ENCODE measurements at regions not wholly inside any gene's neighbourhood (a gene's known extent, or its start where the extent isn't known, plus 50 kb on each side); places are given as distances from the start of the nearest gene placed in this dataset.
A peak's percentile ranks its signal among the peaks of the same experiment; 100 is the strongest.

GRCh38 chr5:56432321-56432720 is 199.2 kb upstream of the ANKRD55 start:
- FAIRE-seq (no peak), DNase-seq (ENCODE audit: insufficient read length) (no peak)
- TF ChIP-seq TAF1 (IDR thresholded peaks at IDR 0.05; ENCODE audit: borderline replicate concordance, low read depth, low read length) (no peak), POLR2A (IDR thresholded peaks at IDR 0.05; ENCODE audit: low read depth, low read length) (no peak), POLR2AphosphoS5 (IDR thresholded peaks at IDR 0.05; ENCODE audit: low read depth, low read length) (no peak)

GRCh38 chr5:56430422-56430821 is 197.3 kb upstream of the ANKRD55 start:
- FAIRE-seq: no peak

GRCh38 chr5:56429110-56429561 is 196.0 kb upstream of the ANKRD55 start:
- FAIRE-seq (no peak), DNase-seq (ENCODE audit: insufficient read length) (no peak)

More at GRCh38 chr5:56430422-56430821, 197.3 kb upstream of the ANKRD55 start:
- TF ChIP-seq POLR2AphosphoS5 (IDR thresholded peaks at IDR 0.05; ENCODE audit: low read depth, low read length) (no peak), POLR2A (IDR thresholded peaks at IDR 0.05; ENCODE audit: low read depth, low read length) (no peak), TAF1 (IDR thresholded peaks at IDR 0.05; ENCODE audit: borderline replicate concordance, low read depth, low read length) (no peak)
- no peak for DNase-seq (ENCODE audit: insufficient read length)

GRCh38 chr5:56426693-56427092 is 193.6 kb upstream of the ANKRD55 start:
- TF ChIP-seq POLR2AphosphoS5 (IDR thresholded peaks at IDR 0.05; ENCODE audit: low read depth, low read length): no peak
- TF ChIP-seq TAF1 (IDR thresholded peaks at IDR 0.05; ENCODE audit: borderline replicate concordance, low read depth, low read length): no peak
- no peak for TF ChIP-seq POLR2A (IDR thresholded peaks at IDR 0.05; ENCODE audit: low read depth, low read length)
- DNase-seq (ENCODE audit: insufficient read length): no peak
- no peak for FAIRE-seq

More at GRCh38 chr5:56429110-56429561, 196.0 kb upstream of the ANKRD55 start:
- TF ChIP-seq TAF1 (IDR thresholded peaks at IDR 0.05; ENCODE audit: borderline replicate concordance, low read depth, low read length) (no peak), POLR2A (IDR thresholded peaks at IDR 0.05; ENCODE audit: low read depth, low read length) (no peak), POLR2AphosphoS5 (IDR thresholded peaks at IDR 0.05; ENCODE audit: low read depth, low read length) (no peak)

- no peak for FAIRE-seq
- no peak for DNase-seq (ENCODE audit: insufficient read length)
- TF ChIP-seq POLR2AphosphoS5 (IDR thresholded peaks at IDR 0.05; ENCODE audit: low read depth, low read length): no peak
- TF ChIP-seq POLR2A (IDR thresholded peaks at IDR 0.05; ENCODE audit: low read depth, low read length): no peak
- no peak for TF ChIP-seq TAF1 (IDR thresholded peaks at IDR 0.05; ENCODE audit: borderline replicate concordance, low read depth, low read length)
Observed at GRCh38 chr5:56422076-56422762, 189.1 kb upstream of the ANKRD55 start.

GRCh38 chr5:56421246-56422075 is 188.3 kb upstream of the ANKRD55 start:
- TF ChIP-seq TAF1 (IDR thresholded peaks at IDR 0.05; ENCODE audit: borderline replicate concordance, low read depth, low read length): no peak
- no peak for TF ChIP-seq POLR2A (IDR thresholded peaks at IDR 0.05; ENCODE audit: low read depth, low read length)
- no peak for TF ChIP-seq POLR2AphosphoS5 (IDR thresholded peaks at IDR 0.05; ENCODE audit: low read depth, low read length)
- FAIRE-seq: peak; percentile 50

GRCh38 chr5:56420323-56420722 is 187.2 kb upstream of the ANKRD55 start:
- TF ChIP-seq POLR2A (IDR thresholded peaks at IDR 0.05; ENCODE audit: low read depth, low read length): no peak
- no peak for TF ChIP-seq POLR2AphosphoS5 (IDR thresholded peaks at IDR 0.05; ENCODE audit: low read depth, low read length)
- no peak for TF ChIP-seq TAF1 (IDR thresholded peaks at IDR 0.05; ENCODE audit: borderline replicate concordance, low read depth, low read length)
- no peak for DNase-seq (ENCODE audit: insufficient read length)
- FAIRE-seq: no peak

More at GRCh38 chr5:56421246-56422075, 188.3 kb upstream of the ANKRD55 start:
- DNase-seq (ENCODE audit: insufficient read length): no peak

- TF ChIP-seq POLR2AphosphoS5 (IDR thresholded peaks at IDR 0.05; ENCODE audit: low read depth, low read length): no peak
- TF ChIP-seq POLR2A (IDR thresholded peaks at IDR 0.05; ENCODE audit: low read depth, low read length): no peak
- TF ChIP-seq TAF1 (IDR thresholded peaks at IDR 0.05; ENCODE audit: borderline replicate concordance, low read depth, low read length): no peak
- DNase-seq (ENCODE audit: insufficient read length) (no peak), FAIRE-seq (no peak)
Observed at GRCh38 chr5:56419667-56420066, 186.5 kb upstream of the ANKRD55 start.

GRCh38 chr5:56415356-56415765 is 182.2 kb upstream of the ANKRD55 start:
- FAIRE-seq (peak; percentile 90), DNase-seq (ENCODE audit: insufficient read length) (peak; percentile 10)
- no peak for TF ChIP-seq POLR2A (IDR thresholded peaks at IDR 0.05; ENCODE audit: low read depth, low read length)
- TF ChIP-seq TAF1 (IDR thresholded peaks at IDR 0.05; ENCODE audit: borderline replicate concordance, low read depth, low read length): no peak
- TF ChIP-seq POLR2AphosphoS5 (IDR thresholded peaks at IDR 0.05; ENCODE audit: low read depth, low read length): no peak

GRCh38 chr5:56414066-56414465 is 180.9 kb upstream of the ANKRD55 start:
- no peak for TF ChIP-seq POLR2AphosphoS5 (IDR thresholded peaks at IDR 0.05; ENCODE audit: low read depth, low read length)
- FAIRE-seq (no peak), DNase-seq (ENCODE audit: insufficient read length) (no peak)

- DNase-seq (ENCODE audit: insufficient read length) (no peak), FAIRE-seq (peak; percentile 76)
- TF ChIP-seq TAF1 (IDR thresholded peaks at IDR 0.05; ENCODE audit: borderline replicate concordance, low read depth, low read length) (no peak), POLR2AphosphoS5 (IDR thresholded peaks at IDR 0.05; ENCODE audit: low read depth, low read length) (no peak), POLR2A (IDR thresholded peaks at IDR 0.05; ENCODE audit: low read depth, low read length) (no peak)
Observed at GRCh38 chr5:56413546-56413945, 180.4 kb upstream of the ANKRD55 start.
